K562 (cell line): ENCODE measurements at regions not wholly inside any gene's neighbourhood (a gene's known extent, or its start where the extent isn't known, plus 50 kb on each side); places are given as distances from the start of the nearest gene placed in this dataset.

Experiments used
- CHCHD3 ChIP-seq: fragments of 250-450 bp; sonication (Bioruptor Pico); IDR thresholded peaks from 2 replicates; pipeline ENCODE4 v2.1.2; 2022; ENCODE audit warnings: mild to moderate bottlenecking
- DNMT1 ChIP-seq: fragments of 450-650 bp; IDR thresholded peaks from 2 replicates; pipeline ENCODE4 v1.6.1; 2016; ENCODE audit warnings: antibody characterized with exemption, mild to moderate bottlenecking
- HMG20B ChIP-seq: fragments of 250-450 bp; sonication (Bioruptor Pico); IDR thresholded peaks from 2 replicates; pipeline ENCODE4 v1.5.0; 2021; ENCODE audit warnings: mild to moderate bottlenecking
- HNRNPK ChIP-seq: fragments of 200-400 bp; formaldehyde crosslinking; IDR thresholded peaks from one replicate; pipeline ENCODE4 v1.6.1; 2018; ENCODE audit warnings: mild to moderate bottlenecking, low read depth, low read length; ENCODE audit not compliant: poor library complexity, severe bottlenecking
- MAFF ChIP-seq: IDR thresholded peaks from 2 replicates; pipeline ENCODE4 v1.6.1; 2012; ENCODE audit warnings: low read length, improper control_type of control experiment
- NONO ChIP-seq, 2 experiments: fragments of 200-400 bp in 1 of 2; fragments of 450-650 bp in 1 of 2; formaldehyde crosslinking in 1 of 2; IDR thresholded peaks; 2 replicates each; pipeline ENCODE4 v1.6.1; 2017; ENCODE audit warnings: low read depth in 2 of 2, mild to moderate bottlenecking in 2 of 2, moderate library complexity in 2 of 2, low read length in 1 of 2
- RBM14 ChIP-seq: fragments of 200-400 bp; formaldehyde crosslinking; IDR thresholded peaks from 2 replicates; pipeline ENCODE4 v1.6.1; 2018; ENCODE audit warnings: low read depth, mild to moderate bottlenecking, low read length, moderate library complexity, borderline replicate concordance; ENCODE audit not compliant: insufficient read depth
- SNIP1 ChIP-seq: fragments of 450-650 bp; IDR thresholded peaks from 2 replicates; pipeline ENCODE4 v1.7.1; 2017; ENCODE audit warnings: low read depth, mild to moderate bottlenecking
- ZBTB17 ChIP-seq: fragments of 450-650 bp; formaldehyde crosslinking; IDR thresholded peaks from 2 replicates; pipeline ENCODE4 v1.4.0; 2020; ENCODE audit warnings: mild to moderate bottlenecking
- ZBTB2 ChIP-seq: fragments of 450-650 bp; IDR thresholded peaks from 2 replicates; pipeline ENCODE4 v1.6.1; 2016; ENCODE audit warnings: antibody characterized with exemption
- ZBTB9 ChIP-seq: fragments of 450-650 bp; formaldehyde crosslinking; IDR thresholded peaks from 2 replicates; pipeline ENCODE4 v1.4.0; 2020; ENCODE audit warnings: mild to moderate bottlenecking, moderate library complexity

GRCh38 chr5:174798551-174798951, 74.2 kb downstream of the MSX2 start (continued):
- TF ChIP-seq ZBTB2 (no peak), ZBTB9 (CRISPR knock-in tag) (no peak), ZBTB17 (CRISPR knock-in tag) (no peak), NONO (IDR thresholded peaks at IDR 0.05; ENCODE audit: low read depth in 2 of 2, low read length in 1 of 2) (no peak), MAFF (no peak), CHCHD3 (CRISPR knock-in tag) (no peak), SNIP1 (no peak), DNMT1 (no peak), HMG20B (no peak), HNRNPK (no peak), RBM14 (no peak)
- TF ChIP-seq, all 486 proteins: peak for 0
